HEK293 (cell line): ENCODE measurements at regions not wholly inside any gene's neighbourhood (a gene's known extent, or its start where the extent isn't known, plus 50 kb on each side); places are given as distances from the start of the nearest gene placed in this dataset.

ENCODE experiments used
- CTCF ChIA-PET: fragments of 350-600 bp; formaldehyde crosslinking; extraction: SDS; loops from one replicate; lab custom pipeline; 2021; ENCODE audit warnings: antibody characterized with exemption; lab: Yijun Ruan, JAX
- POLR2A ChIA-PET: fragments of 300-600 bp; formaldehyde crosslinking; extraction: SDS; loops from one replicate; lab custom pipeline; 2020; ENCODE audit warnings: antibody characterized with exemption, inconsistent platforms; lab: Yijun Ruan, JAX
- H3K27ac ChIP-seq: fragments of 200-500 bp; sonication (Bioruptor generic); 2 replicates; pipeline ENCODE4 v1.5.1; 2014; ENCODE audit warnings: low read depth, low read length, control low read depth, inconsistent platforms; ENCODE audit errors: extremely low read depth
- H3K36me3 ChIP-seq, 2 experiments: fragments of 200-500 bp in 1 of 2; sonication (Bioruptor generic) in 1 of 2; 1 replicate in 1 of 2; 2 replicates in 1 of 2; pipeline ENCODE4 v1.5.1; 2014 to 2017; ENCODE audit warnings: inconsistent platforms in 2 of 2, low read length in 2 of 2; ENCODE audit not compliant: control insufficient read depth in 2 of 2, insufficient read depth in 1 of 2
- H3K4me1 ChIP-seq: fragments of 200-500 bp; sonication (Bioruptor generic); 2 replicates; pipeline ENCODE4 v1.5.1; 2014; ENCODE audit warnings: mild to moderate bottlenecking, low read length, inconsistent platforms; ENCODE audit not compliant: control insufficient read depth, insufficient read depth
- H3K4me3 ChIP-seq: 2 replicates; pipeline ENCODE4 v1.5.1; 2011; ENCODE audit warnings: low read depth, mild to moderate bottlenecking, control low read depth, low read length, moderate library complexity
- H3K9me3 ChIP-seq: fragments of 200-500 bp; sonication (Bioruptor generic); 2 replicates; pipeline ENCODE4 v1.5.1; 2014; ENCODE audit warnings: low read depth, low read length, inconsistent platforms; ENCODE audit not compliant: control insufficient read depth, insufficient read depth
- FEZF1 ChIP-seq: fragments of 450-650 bp; formaldehyde crosslinking; IDR thresholded peaks from 2 replicates; pipeline ENCODE4 v1.5.1; 2016; ENCODE audit warnings: missing biosample characterization, missing genetic modification characterization
- KLF16 ChIP-seq: fragments of 450-650 bp; formaldehyde crosslinking; IDR thresholded peaks from 2 replicates; pipeline ENCODE4 v1.5.1; 2017; ENCODE audit warnings: missing biosample characterization, missing genetic modification characterization
- KLF7 ChIP-seq: fragments of 450-650 bp; formaldehyde crosslinking; IDR thresholded peaks from 2 replicates; pipeline ENCODE4 v1.5.1; 2016; ENCODE audit warnings: missing biosample characterization, missing genetic modification characterization, borderline replicate concordance
- PRDM6 ChIP-seq: fragments of 450-650 bp; formaldehyde crosslinking; IDR thresholded peaks from 2 replicates; pipeline ENCODE4 v1.5.1; 2017; ENCODE audit warnings: missing biosample characterization, missing genetic modification characterization
- TCF7L2 ChIP-seq: IDR thresholded peaks from 2 replicates; pipeline ENCODE4 v1.6.1; 2011; ENCODE audit warnings: low read depth, mild to moderate bottlenecking, inconsistent platforms, low read length, moderate library complexity, borderline replicate concordance
- WT1 ChIP-seq: fragments of 450-650 bp; formaldehyde crosslinking; IDR thresholded peaks from 2 replicates; pipeline ENCODE4 v1.5.1; 2016; ENCODE audit warnings: missing biosample characterization, missing genetic modification characterization
- ZBTB6 ChIP-seq: fragments of 450-650 bp; formaldehyde crosslinking; IDR thresholded peaks from 2 replicates; pipeline ENCODE4 v1.5.1; 2017; ENCODE audit warnings: missing biosample characterization, missing genetic modification characterization
- ZNF146 ChIP-seq: fragments of 450-650 bp; formaldehyde crosslinking; IDR thresholded peaks from 2 replicates; pipeline ENCODE4 v1.5.1; 2016; ENCODE audit warnings: missing biosample characterization, missing genetic modification characterization
- ZNF239 ChIP-seq: fragments of 450-650 bp; formaldehyde crosslinking; IDR thresholded peaks from 2 replicates; pipeline ENCODE4 v1.5.1; 2016; ENCODE audit warnings: missing biosample characterization, missing genetic modification characterization
- ZNF24 ChIP-seq: fragments of 450-650 bp; formaldehyde crosslinking; IDR thresholded peaks from 2 replicates; pipeline ENCODE4 v1.5.1; 2016; ENCODE audit warnings: missing biosample characterization, missing genetic modification characterization
- ZNF274 ChIP-seq, 2 experiments: fragments of 200-500 bp in 1 of 2; fragments of 450-650 bp in 1 of 2; sonication (Bioruptor generic) in 1 of 2; formaldehyde crosslinking in 1 of 2; IDR thresholded peaks; 2 replicates each; pipeline versions ENCODE4 v1.5.1 to v1.6.1; 2014 to 2016; ENCODE audit warnings: borderline replicate concordance in 1 of 2, inconsistent platforms in 1 of 2, low read length in 1 of 2, missing biosample characterization in 1 of 2, missing genetic modification characterization in 1 of 2
- ZNF292 ChIP-seq: fragments of 450-650 bp; formaldehyde crosslinking; IDR thresholded peaks from 2 replicates; pipeline ENCODE4 v1.5.1; 2016; ENCODE audit warnings: low read depth, missing biosample characterization, missing genetic modification characterization, borderline replicate concordance
- ZNF37A ChIP-seq: fragments of 450-650 bp; IDR thresholded peaks from 2 replicates; pipeline ENCODE4 v1.5.1; 2018; ENCODE audit warnings: missing biosample characterization, missing genetic modification characterization
- ZNF391 ChIP-seq: fragments of 450-650 bp; formaldehyde crosslinking; IDR thresholded peaks from 2 replicates; pipeline ENCODE4 v1.5.1; 2016; ENCODE audit warnings: low read depth, missing biosample characterization, missing genetic modification characterization, borderline replicate concordance
- ZNF404 ChIP-seq: fragments of 450-650 bp; formaldehyde crosslinking; IDR thresholded peaks from 2 replicates; pipeline ENCODE4 v1.5.1; 2017; ENCODE audit warnings: missing biosample characterization, missing genetic modification characterization
- ZNF513 ChIP-seq: fragments of 450-650 bp; IDR thresholded peaks from 2 replicates; pipeline ENCODE4 v1.5.1; 2018; ENCODE audit warnings: missing biosample characterization, missing genetic modification characterization
- ZNF514 ChIP-seq: fragments of 450-650 bp; formaldehyde crosslinking; IDR thresholded peaks from 2 replicates; pipeline ENCODE4 v1.5.1; 2016; ENCODE audit warnings: missing biosample characterization, missing genetic modification characterization
- ZNF571 ChIP-seq: fragments of 450-650 bp; formaldehyde crosslinking; IDR thresholded peaks from 2 replicates; pipeline ENCODE4 v1.5.0; 2017; ENCODE audit warnings: missing biosample characterization, missing genetic modification characterization
- ZNF645 ChIP-seq: fragments of 450-650 bp; formaldehyde crosslinking; IDR thresholded peaks from 2 replicates; pipeline ENCODE4; 2016; ENCODE audit warnings: missing biosample characterization, missing genetic modification characterization
- ZNF76 ChIP-seq: fragments of 450-650 bp; formaldehyde crosslinking; IDR thresholded peaks from 2 replicates; pipeline ENCODE4; 2016; ENCODE audit warnings: low read depth, missing biosample characterization, missing genetic modification characterization, borderline replicate concordance
- ZNF768 ChIP-seq: fragments of 450-650 bp; formaldehyde crosslinking; IDR thresholded peaks from 2 replicates; pipeline ENCODE4 v1.5.1; 2018; ENCODE audit warnings: missing biosample characterization, mild to moderate bottlenecking, missing genetic modification characterization
- ZSCAN23 ChIP-seq: fragments of 450-650 bp; formaldehyde crosslinking; IDR thresholded peaks from 2 replicates; pipeline ENCODE4 v1.5.1; 2016; ENCODE audit warnings: missing biosample characterization, missing genetic modification characterization
- TF ChIP-seq, protein P1 (sequence below): fragments of 450-650 bp; formaldehyde crosslinking; IDR thresholded peaks from 2 replicates; pipeline ENCODE4 v1.5.1; 2016; ENCODE audit warnings: missing biosample characterization, missing genetic modification characterization

GRCh38 chr1:55699228-55699627, 484.1 kb upstream of the USP24 start:
- no peaks in the 10 kb centered on the region for H3K9me3 ChIP-seq
- H3K4me3 ChIP-seq = no peak overlapping the region
- H3K4me1 ChIP-seq = peaks cover 5% of the 10 kb centered on the region; the same call in 1 of the 2 replicates
- no peak for TF ChIP-seq ZNF391
- no peak for TF ChIP-seq ZNF76 (tag by site-specific recombination)
- TF ChIP-seq WT1 (tag by site-specific recombination) = peak; percentile 76
- peak; percentile 55; the same call in 1 of the 2 replicates for TF ChIP-seq TCF7L2
- TF ChIP-seq ZNF571 (tag by site-specific recombination) = no peak
- TF ChIP-seq ZNF645 (tag by site-specific recombination) = no peak
- TF ChIP-seq ZNF37A (tag by site-specific recombination) = no peak
- no peak for TF ChIP-seq ZNF768 (tag by site-specific recombination)
- no peak for TF ChIP-seq KLF16 (tag by site-specific recombination)
- no peak for TF ChIP-seq ZNF513 (tag by site-specific recombination)
- TF ChIP-seq ZNF239 (tag by site-specific recombination) = no peak
- no peak for TF ChIP-seq ZNF404 (tag by site-specific recombination)
- TF ChIP-seq ZBTB6 (tag by site-specific recombination) = no peak
- no peak for TF ChIP-seq ZNF514
- TF ChIP-seq FEZF1 (tag by site-specific recombination) = peak; percentile 39; the same call in 1 of the 2 replicates
- peak; percentile 37; the same call in 1 of the 2 replicates for TF ChIP-seq PRDM6 (tag by site-specific recombination)
- no peak for TF ChIP-seq ZNF24 (tag by site-specific recombination)
- no peaks in the 10 kb centered on the region for H3K36me3 ChIP-seq
- no peak overlapping the region for H3K27ac ChIP-seq
- ChIA-PET CTCF (interaction anchor here (0.7 kb wide), 1 partner anchor 26 kb away, joined by 4 read pairs; no protein-coding TSS in a partner anchor), POLR2A (no interaction called here)

DNA sequence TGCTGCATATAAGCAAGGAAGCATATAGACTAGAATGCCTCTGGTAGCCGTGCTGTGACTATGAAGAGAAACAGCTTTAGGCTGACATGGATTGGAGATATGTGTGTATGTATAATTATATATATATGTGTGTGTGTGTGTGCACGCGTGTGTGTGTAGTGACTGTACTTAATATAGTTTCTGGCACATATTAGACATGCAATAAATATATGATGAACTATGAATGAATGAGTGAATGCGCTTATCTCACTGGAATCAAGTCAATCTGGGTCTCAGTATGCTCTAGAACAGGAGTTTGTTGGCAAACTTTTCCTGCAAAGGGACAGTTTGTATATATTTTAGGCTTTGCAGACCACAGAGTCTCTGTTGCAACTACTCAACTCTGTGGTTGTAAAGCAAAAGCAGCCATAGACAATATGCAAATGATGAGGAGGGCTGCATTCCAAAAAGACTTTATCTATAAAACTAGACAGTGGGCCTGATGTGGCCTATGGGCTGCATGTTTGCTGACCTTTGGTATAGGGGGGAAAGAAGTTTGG, 482.9 kb upstream of the USP24 start:
- Histone ChIP-seq H3K27ac (no peak overlapping the region), H3K4me3 (no peak overlapping the region), H3K36me3 (no peaks in the 10 kb centered on the region), H3K4me1 (peaks cover 5% of the 10 kb centered on the region; the same call in 1 of the 2 replicates), H3K9me3 (no peaks in the 10 kb centered on the region)
- no peak for TF ChIP-seq ZNF146 (tag by site-specific recombination)
- no peak for TF ChIP-seq ZNF274 (IDR thresholded peaks at IDR 0.05; ENCODE audit: low read length)
- no peak for TF ChIP-seq ZNF274 (tag by site-specific recombination; IDR thresholded peaks at IDR 0.05; ENCODE audit: borderline replicate concordance)
- no peak for TF ChIP-seq ZNF239 (tag by site-specific recombination)
- no peak for TF ChIP-seq KLF7 (tag by site-specific recombination)
- TF ChIP-seq ZSCAN23 (tag by site-specific recombination) = no peak
- TF ChIP-seq ZNF292 = no peak
- TF ChIP-seq, protein P1, sequence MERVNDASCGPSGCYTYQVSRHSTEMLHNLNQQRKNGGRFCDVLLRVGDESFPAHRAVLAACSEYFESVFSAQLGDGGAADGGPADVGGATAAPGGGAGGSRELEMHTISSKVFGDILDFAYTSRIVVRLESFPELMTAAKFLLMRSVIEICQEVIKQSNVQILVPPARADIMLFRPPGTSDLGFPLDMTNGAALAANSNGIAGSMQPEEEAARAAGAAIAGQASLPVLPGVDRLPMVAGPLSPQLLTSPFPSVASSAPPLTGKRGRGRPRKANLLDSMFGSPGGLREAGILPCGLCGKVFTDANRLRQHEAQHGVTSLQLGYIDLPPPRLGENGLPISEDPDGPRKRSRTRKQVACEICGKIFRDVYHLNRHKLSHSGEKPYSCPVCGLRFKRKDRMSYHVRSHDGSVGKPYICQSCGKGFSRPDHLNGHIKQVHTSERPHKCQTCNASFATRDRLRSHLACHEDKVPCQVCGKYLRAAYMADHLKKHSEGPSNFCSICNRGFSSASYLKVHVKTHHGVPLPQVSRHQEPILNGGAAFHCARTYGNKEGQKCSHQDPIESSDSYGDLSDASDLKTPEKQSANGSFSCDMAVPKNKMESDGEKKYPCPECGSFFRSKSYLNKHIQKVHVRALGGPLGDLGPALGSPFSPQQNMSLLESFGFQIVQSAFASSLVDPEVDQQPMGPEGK (tag by site-specific recombination) = no peak
- CTCF ChIA-PET = interaction anchor here (0.8 kb wide), 1 partner anchor 11 kb away, joined by 3 read pairs; no protein-coding TSS in a partner anchor
- POLR2A ChIA-PET = no interaction called here
